OCI-LY7 (cell line): ENCODE measurements at regions not wholly inside any gene's neighbourhood (a gene's known extent, or its start where the extent isn't known, plus 50 kb on each side); places are given as distances from the start of the nearest gene placed in this dataset.

ENCODE experiments used
- BruUV-seq: library from RNA; stranded (reverse); fragments of 400-500 nt; replicated peaks from 2 replicates; lab custom pipeline; 2021; lab: Mats Ljungman, UMichigan
- CTCF ChIA-PET: fragments of 300-600 bp; sonication (Branson Sonifier 250); formaldehyde crosslinking; loops from one replicate; lab custom pipeline; 2022; ENCODE audit warnings: antibody characterized with exemption; ENCODE audit not compliant: unreplicated experiment; lab: Charles Lee
- POLR2A ChIA-PET: fragments of 300-600 bp; sonication (Branson Sonifier 250); formaldehyde crosslinking; loops from one replicate; lab custom pipeline; 2022; ENCODE audit warnings: antibody characterized with exemption; lab: Charles Lee
- DNase-seq: peaks from one replicate; pipeline ENCODE4 v3.0.0-alpha.2; 2015; ENCODE audit warnings: low spot score
- H2AFZ ChIP-seq: fragments of 200-600 bp; sonication (generic), shearing (Covaris generic); 2 replicates; pipeline ENCODE4 v1.6.1; 2014; ENCODE audit warnings: mild to moderate bottlenecking, antibody characterized with exemption, low read length, moderate library complexity
- H3K27ac ChIP-seq: fragments of 200-600 bp; sonication (generic); 2 replicates; pipeline ENCODE4 v1.5.1; 2014; ENCODE audit warnings: mixed run types, low read depth, mild to moderate bottlenecking, moderate library complexity, low read length, inconsistent platforms; ENCODE audit not compliant: poor library complexity, severe bottlenecking
- H3K36me3 ChIP-seq: fragments of 200-600 bp; sonication (generic); 2 replicates; pipeline ENCODE4 v1.6.1; 2014; ENCODE audit warnings: mild to moderate bottlenecking, antibody characterized with exemption, low read length, moderate library complexity, mixed read lengths; ENCODE audit not compliant: insufficient read depth
- H3K4me1 ChIP-seq: fragments of 200-600 bp; sonication (generic); 2 replicates; pipeline ENCODE4 v1.5.1; 2014; ENCODE audit warnings: mild to moderate bottlenecking, low read length; ENCODE audit not compliant: insufficient read depth, poor library complexity, severe bottlenecking
- H3K4me2 ChIP-seq: fragments of 200-600 bp; sonication (generic); 2 replicates; pipeline ENCODE4 v1.6.1; 2014; ENCODE audit warnings: mild to moderate bottlenecking, low read length
- H3K4me3 ChIP-seq: fragments of 200-600 bp; sonication (generic); 2 replicates; pipeline ENCODE4 v1.5.1; 2014; ENCODE audit warnings: mild to moderate bottlenecking, low read depth, low read length; ENCODE audit not compliant: poor library complexity, severe bottlenecking
- H3K79me2 ChIP-seq: fragments of 200-600 bp; sonication (generic); 2 replicates; pipeline ENCODE4 v1.6.1; 2016; ENCODE audit warnings: low read depth, mild to moderate bottlenecking, low read length, moderate library complexity, mixed read lengths; ENCODE audit not compliant: insufficient read depth
- H3K9me2 ChIP-seq: fragments of 200-600 bp; sonication (generic); 2 replicates; pipeline ENCODE4 v1.6.1; 2016; ENCODE audit warnings: mild to moderate bottlenecking, low read length, mixed read lengths; ENCODE audit not compliant: insufficient read depth
- H3K9me3 ChIP-seq: fragments of 200-600 bp; sonication (generic); 2 replicates; pipeline ENCODE4 v1.6.1; 2014; ENCODE audit warnings: mild to moderate bottlenecking, mixed run types, low read length, mixed read lengths
- H4K20me1 ChIP-seq: fragments of 200-600 bp; sonication (generic); 2 replicates; pipeline ENCODE4 v1.6.1; 2014; ENCODE audit warnings: mild to moderate bottlenecking, antibody characterized with exemption, low read length, moderate library complexity, mixed read lengths; ENCODE audit not compliant: insufficient read depth
- CTCF ChIP-seq: fragments of 200-600 bp; sonication (generic); conservative IDR thresholded peaks from 2 replicates; pipeline ENCODE4 v1.5.1; 2014; ENCODE audit warnings: mild to moderate bottlenecking, antibody characterized with exemption, low read length, moderate library complexity, mixed read lengths
- EZH2phosphoT487 ChIP-seq: fragments of 200-600 bp; sonication (generic); IDR thresholded peaks from 2 replicates; pipeline ENCODE4 v1.6.1; 2018; ENCODE audit warnings: low read depth, borderline replicate concordance, mild to moderate bottlenecking, mixed run types, antibody characterized with exemption, low read length, moderate library complexity, mixed read lengths
- intact Hi-C: fragments of 100-400 bp; cut with micrococcal nuclease; formaldehyde crosslinking; loops from one replicate; pipeline ENCODE4 v1.10.0; 2022; ENCODE audit not compliant: unreplicated experiment

- no TSS peak for BruUV-seq
- H3K9me3 ChIP-seq = no peaks in the 10 kb centered on the region
- ChIA-PET POLR2A (interaction anchor here (0.6 to 6.3 kb wide), 7 partner anchors 9 to 141 kb away, joined by 3 to 42 read pairs (median 3); no protein-coding TSS in a partner anchor), CTCF (interaction anchor here (0.5 kb wide), 1 partner anchor 83 kb away, joined by 3 read pairs; no protein-coding TSS in a partner anchor)
- H3K36me3 ChIP-seq = peaks cover 24% of the 10 kb centered on the region
- peak overlapping the region; percentile 83 for H2AFZ ChIP-seq
- peaks cover 8% of the 10 kb centered on the region; the same call in 1 of the 2 replicates for H4K20me1 ChIP-seq
- intact Hi-C loops = loop anchor here (1.0 to 2.0 kb wide), 4 partner anchors 76 to 134 kb away; no protein-coding TSS in a partner anchor
- peaks cover 47% of the 10 kb centered on the region for H3K4me1 ChIP-seq
- H3K9me2 ChIP-seq = no peaks in the 10 kb centered on the region
- peak; percentile 88 for DNase-seq
- H3K4me3 ChIP-seq = peak overlapping the region; percentile 86
- H3K4me2 ChIP-seq = peak overlapping the region; percentile 90
- peaks cover 50% of the 10 kb centered on the region for H3K79me2 ChIP-seq
- TF ChIP-seq CTCF = no peak
- no peak for TF ChIP-seq EZH2phosphoT487
- H3K27ac ChIP-seq = peak overlapping the region; percentile 53
Observed at GRCh38 chr9:110048403-110048975, 159.5 kb downstream of the C9orf152 start.

- TF ChIP-seq EZH2phosphoT487 = no peak
- no peak for TF ChIP-seq CTCF
- peaks cover 47% of the 10 kb centered on the region for H3K4me1 ChIP-seq
- H3K9me2 ChIP-seq = no peaks in the 10 kb centered on the region
- POLR2A ChIA-PET = interaction anchor here (0.7 to 6.3 kb wide), 12 partner anchors 8 to 142 kb away, joined by 3 to 42 read pairs (median 4); no protein-coding TSS in a partner anchor
- peaks cover 56% of the 10 kb centered on the region for H3K79me2 ChIP-seq
- DNase-seq = peak; percentile 36
- H3K4me2 ChIP-seq = peak overlapping the region; percentile 90
- peaks cover 30% of the 10 kb centered on the region for H3K36me3 ChIP-seq
- intact Hi-C loops = loop anchor here (1.0 to 2.0 kb wide), 6 partner anchors 77 to 142 kb away; no protein-coding TSS in a partner anchor
- peaks cover 8% of the 10 kb centered on the region; the same call in 1 of the 2 replicates for H4K20me1 ChIP-seq
- H3K9me3 ChIP-seq = no peaks in the 10 kb centered on the region
- CTCF ChIA-PET = interaction anchor here (0.5 to 1.0 kb wide), 2 partner anchors 83 to 142 kb away, joined by 3 to 4 read pairs; no protein-coding TSS in a partner anchor
- peak overlapping the region; percentile 53 for H3K27ac ChIP-seq
- H2AFZ ChIP-seq = no peak overlapping the region
- BruUV-seq = no TSS peak
- peak overlapping the region; percentile 86 for H3K4me3 ChIP-seq
Observed at GRCh38 chr9:110048976-110049698, 158.8 kb downstream of the C9orf152 start.
